GM21717 (cell line): ENCODE measurements at regions not wholly inside any gene's neighbourhood (a gene's known extent, or its start where the extent isn't known, plus 50 kb on each side); places are given as distances from the start of the nearest gene placed in this dataset.

Experiments used
- ATAC-seq: cut with Tn5 transposase; IDR thresholded peaks from one replicate; pipeline ENCODE4 v1.9.1; 2021; ENCODE audit warnings: mild to moderate bottlenecking, moderate library complexity; ENCODE audit not compliant: unreplicated experiment

GRCh38 chr11:130636722-130637464, 188.4 kb downstream of the ADAMTS15 start:
- peak; percentile 48 for ATAC-seq

- no peak for ATAC-seq
Observed at GRCh38 chr11:130637566-130637965, 189.1 kb downstream of the ADAMTS15 start.

- ATAC-seq = no peak
Observed at GRCh38 chr11:130638033-130638432, 189.6 kb downstream of the ADAMTS15 start.

GRCh38 chr11:130638624-130639023, 190.2 kb downstream of the ADAMTS15 start:
- no peak for ATAC-seq

GRCh38 chr11:130639369-130639768, 190.9 kb downstream of the ADAMTS15 start:
- no peak for ATAC-seq

GRCh38 chr11:130640526-130640925, 192.1 kb downstream of the ADAMTS15 start:
- ATAC-seq = no peak

GRCh38 chr11:130641876-130642275, 193.4 kb downstream of the ADAMTS15 start:
- no peak for ATAC-seq

GRCh38 chr11:130642994-130643393, 194.5 kb downstream of the ADAMTS15 start:
- no peak for ATAC-seq

GRCh38 chr11:130644187-130644586, 195.7 kb downstream of the ADAMTS15 start:
- no peak for ATAC-seq

- ATAC-seq = no peak
Observed at GRCh38 chr11:130645164-130645842, 196.9 kb downstream of the ADAMTS15 start.

- ATAC-seq = no peak
Observed at GRCh38 chr11:130645843-130646197, 197.4 kb downstream of the ADAMTS15 start.

GRCh38 chr11:130646881-130647280, 198.4 kb downstream of the ADAMTS15 start:
- ATAC-seq = no peak

- no peak for ATAC-seq
Observed at GRCh38 chr11:130647371-130647770, 198.9 kb downstream of the ADAMTS15 start.

- no peak for ATAC-seq
Observed at GRCh38 chr11:130649801-130650200, 201.4 kb downstream of the ADAMTS15 start.

GRCh38 chr11:130650456-130651030, 202.1 kb downstream of the ADAMTS15 start:
- no peak for ATAC-seq

GRCh38 chr11:130651066-130651855, 202.8 kb downstream of the ADAMTS15 start:
- no peak for ATAC-seq

- no peak for ATAC-seq
Observed at GRCh38 chr11:130652671-130653335, 204.4 kb downstream of the ADAMTS15 start.

- no peak for ATAC-seq
Observed at GRCh38 chr11:130653838-130654636, 205.6 kb downstream of the ADAMTS15 start.

- no peak for ATAC-seq
Observed at GRCh38 chr11:130655300-130655699, 206.9 kb downstream of the ADAMTS15 start.

GRCh38 chr11:130666781-130667251, 218.4 kb downstream of the ADAMTS15 start:
- no peak for ATAC-seq
